AG09309 (cell line): ENCODE measurements at regions not wholly inside any gene's neighbourhood (a gene's known extent, or its start where the extent isn't known, plus 50 kb on each side); places are given as distances from the start of the nearest gene placed in this dataset.

Experiments used
- DNase-seq: peaks from one replicate; pipeline ENCODE4 v3.0.0-alpha.2; 2010; ENCODE audit warnings: low read depth
- H3K4me3 ChIP-seq: 2 replicates; pipeline ENCODE4 v1.5.1; 2011; ENCODE audit warnings: mild to moderate bottlenecking, low read depth, low read length, moderate library complexity; ENCODE audit not compliant: control insufficient read depth
- CTCF ChIP-seq: IDR thresholded peaks from 2 replicates; pipeline ENCODE4 v1.5.1; 2011; ENCODE audit warnings: mild to moderate bottlenecking, low read depth, low read length, inconsistent platforms; ENCODE audit not compliant: insufficient read depth, control insufficient read depth; ENCODE audit errors: missing control alignments

- peak; percentile 10 for DNase-seq
- peak; percentile 99 for TF ChIP-seq CTCF
- H3K4me3 ChIP-seq = no peak overlapping the region
These were observed 357.3 kb downstream of the CTTN start for GRCh38 chr11:70755410-70756158.

- H3K4me3 ChIP-seq = no peak overlapping the region
- no peak for TF ChIP-seq CTCF
- DNase-seq = no peak
These were observed 358.0 kb downstream of the CTTN start for GRCh38 chr11:70756341-70756740.

GRCh38 chr11:70756756-70757155 is 358.4 kb downstream of the CTTN start:
- TF ChIP-seq CTCF = no peak
- DNase-seq = no peak
- H3K4me3 ChIP-seq = no peak overlapping the region

DNA sequence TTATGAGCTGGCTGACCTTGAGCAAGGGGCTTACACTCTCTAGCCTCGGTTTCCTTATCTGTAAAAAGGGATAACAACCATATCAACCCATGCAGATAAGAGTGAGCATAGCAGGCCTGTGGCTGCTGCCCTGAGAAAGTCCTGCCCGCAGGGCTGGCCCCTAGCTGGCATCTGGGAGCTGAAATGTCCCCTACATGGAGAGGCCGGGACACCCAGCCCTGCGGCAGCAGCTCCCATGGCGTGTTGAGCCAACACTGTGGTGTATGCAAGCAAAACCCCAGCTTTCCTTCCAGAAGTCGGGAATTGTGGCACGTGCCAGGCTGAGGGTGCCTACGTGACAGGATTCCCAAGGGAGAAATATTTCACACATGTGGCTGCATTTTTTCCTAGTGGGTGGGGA is 358.9 kb downstream of the CTTN start:
- H3K4me3 ChIP-seq = no peak overlapping the region
- TF ChIP-seq CTCF = no peak
- no peak for DNase-seq

- TF ChIP-seq CTCF = no peak
- no peak overlapping the region for H3K4me3 ChIP-seq
- DNase-seq = no peak
These were observed 359.9 kb downstream of the CTTN start for GRCh38 chr11:70758206-70758605.

- H3K4me3 ChIP-seq = no peak overlapping the region
- no peak for DNase-seq
- TF ChIP-seq CTCF = no peak
These were observed 361.5 kb downstream of the CTTN start for GRCh38 chr11:70759846-70760245.

DNA sequence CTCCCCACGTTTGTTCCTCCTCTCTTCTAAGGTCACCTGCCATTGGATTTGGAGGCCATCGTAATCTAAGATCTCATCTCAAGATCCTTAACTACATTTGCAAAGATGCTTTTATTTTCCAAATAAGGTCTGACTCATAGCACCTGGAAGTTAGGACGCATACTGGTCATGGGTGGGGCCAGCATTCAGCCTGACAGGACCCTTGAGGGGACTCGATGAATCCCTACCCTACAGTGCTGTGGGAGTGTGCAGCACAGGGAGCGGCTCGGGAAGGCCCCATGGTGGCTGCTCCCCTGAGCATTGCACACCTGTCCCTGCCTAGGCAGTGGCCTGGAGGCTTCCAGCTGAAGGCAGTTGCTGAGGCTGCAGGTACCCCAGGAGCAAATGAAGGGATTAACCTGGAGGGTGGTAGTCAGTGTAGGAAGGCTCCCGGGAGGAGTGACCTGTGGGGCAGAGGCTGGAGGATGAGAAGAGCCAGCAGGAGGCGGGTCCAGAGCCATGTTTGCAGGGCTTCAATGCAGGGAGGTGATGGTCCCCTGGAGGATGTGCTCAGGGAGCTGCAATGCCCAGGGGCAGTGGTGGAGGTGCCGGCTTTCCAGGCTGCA is 362.2 kb downstream of the CTTN start:
- TF ChIP-seq CTCF = no peak
- DNase-seq = no peak

More for the DNA sequence above, 362.2 kb downstream of the CTTN start:
- H3K4me3 ChIP-seq = no peak overlapping the region
